Activated CD8-positive, alpha-beta memory T cell treated with anti-CD3 and anti-CD28 coated beads, Interleukin-2, amount 50 U/mL, for 24 hours (primary cell): ENCODE measurements at regions not wholly inside any gene's neighbourhood (a gene's known extent, or its start where the extent isn't known, plus 50 kb on each side); places are given as distances from the start of the nearest gene placed in this dataset.

Source experiments
- DNase-seq: peaks from one replicate; pipeline ENCODE4 v3.0.0-alpha.2; 2020; ENCODE audit errors: extremely low read depth

DNA sequence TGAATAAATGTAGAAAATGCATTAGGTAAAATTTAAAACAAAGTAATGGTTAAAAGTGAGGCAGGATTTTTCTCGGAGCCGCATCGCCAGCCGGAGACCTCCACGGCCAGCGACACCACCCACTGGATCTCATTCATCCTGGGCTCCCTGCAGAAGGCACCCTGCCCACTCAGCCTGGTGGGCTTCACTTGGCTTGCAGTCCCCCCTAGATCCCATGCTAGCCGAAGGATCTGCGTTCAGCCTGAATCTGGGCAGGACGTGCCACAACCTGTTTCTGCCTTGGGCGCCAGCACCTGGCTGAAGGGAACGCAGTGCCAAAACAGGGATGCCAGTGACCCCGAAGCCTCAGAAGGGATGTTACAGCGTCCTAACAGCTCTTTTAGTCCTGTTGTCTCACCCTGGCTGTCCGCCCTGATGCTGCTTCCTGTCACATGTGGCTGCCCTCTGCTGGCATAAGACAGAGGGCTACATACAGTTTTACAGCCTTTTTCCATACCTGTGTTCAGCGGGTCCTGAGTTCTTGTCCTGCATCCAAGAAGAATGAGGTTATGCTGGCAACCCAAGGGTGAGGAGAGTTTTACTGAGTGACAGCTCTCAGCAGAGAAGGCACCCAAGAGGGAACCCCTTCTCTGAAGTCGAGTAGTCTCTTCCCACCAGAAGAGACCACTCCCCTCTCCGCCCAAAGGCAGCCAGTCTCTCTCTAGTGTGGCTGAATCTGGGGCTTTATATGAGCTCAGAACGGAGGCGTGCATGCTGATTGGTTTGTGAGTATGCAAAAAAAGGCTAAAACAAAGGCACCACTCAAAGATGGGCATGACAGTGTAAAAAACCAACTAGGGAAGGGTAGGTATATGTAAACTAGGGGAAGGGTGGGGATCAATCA is 173.1 kb upstream of the GYPC start:
- DNase-seq: no peak

DNA sequence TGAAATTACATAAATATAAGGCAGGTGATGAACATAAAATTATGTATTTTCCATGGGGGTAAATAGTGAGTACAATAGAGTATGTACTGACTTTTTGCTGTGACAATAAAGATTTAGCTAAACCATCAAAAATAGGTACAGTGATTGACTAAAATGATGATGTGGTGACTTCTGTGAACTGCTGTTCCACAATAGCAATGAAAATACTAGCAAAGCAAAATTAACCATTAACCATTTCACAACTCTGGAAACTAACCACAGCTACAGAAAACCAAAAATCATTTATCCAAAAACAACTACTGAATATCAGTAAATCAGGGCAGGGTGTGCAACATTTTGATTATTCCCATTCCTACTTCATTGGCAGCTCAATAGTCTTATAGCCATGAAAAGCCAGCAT is 161.4 kb upstream of the GYPC start:
- DNase-seq: no peak

DNA sequence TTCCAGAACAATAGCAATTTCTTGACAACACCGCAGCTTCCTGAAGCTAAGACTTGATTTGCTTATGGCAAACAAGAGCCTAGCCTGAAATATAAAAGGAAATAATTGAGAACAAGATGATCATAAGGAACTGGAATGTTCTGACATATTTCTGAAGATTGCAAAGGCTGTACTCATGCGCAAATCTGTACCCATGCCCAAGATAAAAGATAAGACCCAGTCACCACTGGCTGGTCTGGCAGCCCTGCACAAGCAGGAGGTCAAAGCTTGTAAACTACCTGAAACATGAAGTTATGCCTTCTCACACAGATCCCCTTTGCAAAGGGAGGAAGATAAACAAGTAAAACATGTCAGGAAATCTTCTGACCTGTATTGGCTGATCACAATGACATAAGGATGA is 160.8 kb upstream of the GYPC start:
- no peak for DNase-seq

DNA sequence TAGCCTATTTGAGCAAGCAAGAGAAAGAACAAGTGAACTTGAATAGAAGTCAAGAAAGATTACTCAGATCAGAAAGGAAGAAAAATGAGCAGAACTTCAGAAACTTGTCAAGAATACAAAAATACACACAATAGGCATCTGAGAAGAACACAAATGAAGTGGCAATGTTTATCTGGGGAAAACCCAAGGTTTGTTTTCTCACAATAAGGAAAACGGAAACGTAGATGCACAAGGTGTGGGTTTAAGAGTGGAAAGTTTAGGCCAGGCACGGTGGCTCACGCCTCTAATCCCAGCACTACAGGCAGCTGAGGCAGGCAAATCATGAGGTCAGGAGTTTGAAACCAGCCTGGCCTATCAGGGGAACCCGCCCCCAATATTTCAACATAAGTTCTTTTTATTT is 159.5 kb upstream of the GYPC start:
- DNase-seq: no peak

DNA sequence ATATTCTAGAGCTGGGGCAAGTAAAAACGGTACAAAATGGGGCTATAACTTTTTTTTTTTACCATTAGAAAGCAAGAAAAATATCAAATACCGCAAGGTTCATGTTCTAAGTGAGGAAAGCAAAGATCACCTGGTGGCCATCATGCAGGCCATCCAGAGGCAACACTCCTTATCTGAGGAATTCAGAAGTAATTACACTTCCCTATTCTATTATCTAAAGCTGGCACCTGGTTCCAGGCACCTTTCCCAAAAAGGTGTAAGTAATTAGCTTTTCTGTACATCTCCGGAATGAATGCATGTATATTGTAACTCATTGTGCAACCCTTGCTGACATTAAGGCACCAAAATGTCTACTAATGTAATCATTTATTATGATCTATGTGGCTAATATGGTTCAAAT is 152.5 kb upstream of the GYPC start:
- no peak for DNase-seq

DNA sequence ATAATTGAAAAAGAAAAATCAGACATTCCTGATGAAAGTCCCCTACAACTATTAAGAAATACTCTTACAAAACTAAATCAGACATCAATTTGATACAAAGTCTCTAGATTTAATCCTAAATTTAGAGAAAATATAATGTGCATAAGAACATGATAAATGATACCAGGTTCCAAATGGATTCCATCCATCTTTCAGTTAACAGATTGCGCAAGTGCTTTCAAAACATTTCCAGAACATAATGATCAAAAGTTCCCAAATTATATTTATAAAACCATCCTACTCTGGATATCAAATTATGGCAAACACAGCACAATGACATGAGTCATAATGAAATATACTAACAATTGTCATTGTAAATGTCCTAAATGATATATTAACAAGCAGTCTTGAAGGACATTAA is 151.0 kb upstream of the GYPC start:
- no peak for DNase-seq

DNA sequence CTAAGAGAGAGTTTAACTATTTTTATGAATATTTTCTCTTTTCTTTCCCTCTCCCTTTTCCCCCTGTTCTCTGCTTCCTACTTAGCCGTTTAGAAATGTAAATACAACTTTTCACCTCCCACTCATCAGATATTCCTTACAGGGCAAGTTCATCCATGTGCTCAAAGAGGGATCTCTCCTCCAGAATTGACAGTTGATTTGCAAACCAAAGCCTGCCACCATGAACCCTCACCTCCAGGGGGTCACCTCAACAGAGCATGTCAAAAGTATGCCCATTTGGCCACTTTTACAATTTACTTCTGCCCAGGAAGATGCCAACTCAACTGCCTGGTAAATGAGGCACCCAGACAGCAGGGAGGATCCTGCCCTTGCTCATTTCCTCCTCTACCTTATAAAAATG is 149.2 kb upstream of the GYPC start:
- no peak for DNase-seq

DNA sequence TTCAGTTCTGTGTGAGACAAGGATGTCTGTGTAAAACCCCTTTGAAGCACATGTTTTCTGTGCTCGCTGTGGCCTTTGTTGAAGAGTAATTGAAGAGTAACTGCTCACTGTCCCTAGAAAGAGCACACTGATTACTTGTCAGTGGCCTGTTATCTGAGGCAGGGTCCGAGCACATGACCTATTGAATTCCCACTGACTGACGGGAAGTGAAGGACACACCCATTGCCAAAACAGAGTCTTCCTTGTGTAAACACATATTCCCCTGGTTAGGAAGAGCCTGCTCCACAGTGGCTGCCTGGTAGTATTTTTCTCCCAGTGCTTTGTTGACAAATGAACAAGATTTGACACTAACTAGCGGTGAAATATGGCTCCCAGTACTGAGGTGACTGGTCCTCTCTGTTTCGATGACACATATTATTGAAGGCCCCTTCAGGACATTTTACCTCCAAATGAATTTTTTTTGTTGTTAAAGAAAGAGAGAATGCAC is 148.5 kb upstream of the GYPC start:
- DNase-seq: no peak

DNA sequence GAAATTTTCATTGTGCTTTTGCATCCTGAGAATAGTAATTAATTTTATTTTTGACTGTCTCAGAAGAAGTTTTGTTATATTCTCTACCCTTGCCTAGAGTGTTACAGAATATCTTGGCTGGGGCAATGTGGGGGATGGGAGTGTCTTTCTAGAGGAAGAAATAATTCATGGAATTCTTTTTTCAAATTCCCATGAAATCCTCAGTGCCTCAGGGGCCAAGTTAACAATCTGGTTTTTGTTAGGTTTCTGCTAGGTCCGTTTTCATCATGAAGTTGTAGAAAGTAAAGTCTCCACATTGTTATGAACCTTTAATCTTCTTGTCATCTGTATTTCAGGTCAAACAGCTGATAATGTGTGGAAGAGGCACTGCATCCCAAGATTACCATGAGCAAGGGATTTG is 145.6 kb upstream of the GYPC start:
- DNase-seq: no peak

DNA sequence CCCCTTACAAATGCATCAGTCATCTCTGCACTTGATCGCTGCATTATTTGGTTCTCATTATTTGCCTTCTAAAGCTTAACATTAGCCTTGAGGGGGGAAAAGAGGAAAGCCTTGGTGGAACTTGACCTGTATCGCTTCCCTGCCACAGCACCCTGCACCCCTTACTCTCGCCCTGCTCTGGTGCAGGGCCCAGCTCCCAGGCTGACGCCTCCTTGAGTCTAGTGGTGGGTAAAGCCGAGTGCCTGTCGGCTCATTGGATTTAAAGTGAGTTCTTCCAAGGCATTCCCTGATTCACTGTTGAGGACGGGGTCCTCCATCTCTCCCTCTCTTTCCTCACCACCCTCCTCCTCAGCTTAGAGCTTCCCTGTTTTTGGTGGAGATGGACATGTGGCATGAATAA is 145.0 kb upstream of the GYPC start:
- DNase-seq: no peak

DNA sequence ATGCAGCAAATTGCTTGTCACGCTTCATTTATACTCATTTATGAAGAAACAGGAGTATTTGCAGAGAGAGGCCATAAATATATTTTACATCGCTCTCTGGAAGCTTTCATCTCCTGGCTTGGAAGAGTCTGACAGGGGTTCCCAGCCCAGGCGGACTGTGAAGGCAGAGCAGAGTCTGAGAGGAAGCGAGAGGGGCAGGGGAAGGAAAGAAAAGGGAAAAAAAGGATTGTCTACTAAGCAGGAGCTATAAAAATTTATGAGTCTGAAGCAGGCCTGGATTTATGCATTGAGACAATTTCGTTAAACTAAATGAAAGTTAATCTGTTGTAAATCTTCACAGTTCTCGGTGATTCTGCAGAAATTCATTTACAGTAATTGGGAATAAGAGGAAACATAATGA is 143.9 kb upstream of the GYPC start:
- no peak for DNase-seq

DNA sequence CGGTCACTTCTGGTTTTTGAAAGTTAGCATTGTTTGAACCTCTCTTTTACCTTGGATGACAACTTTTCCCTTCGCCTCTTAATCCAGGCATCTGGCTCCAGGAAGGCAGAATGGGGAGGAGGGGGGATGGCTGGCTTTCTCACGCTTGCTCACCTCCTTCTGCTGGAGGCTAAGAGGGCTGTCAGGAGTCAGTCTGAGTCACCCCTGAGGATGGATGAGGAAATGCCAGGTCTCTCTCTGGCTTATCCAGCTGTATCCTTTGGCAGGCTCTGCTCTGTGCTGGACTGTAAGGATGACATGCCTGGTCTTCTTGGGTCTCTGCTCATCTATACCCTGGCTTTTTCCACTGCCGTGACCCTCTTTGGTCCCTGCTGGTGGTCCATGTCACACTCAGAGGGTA is 142.9 kb upstream of the GYPC start:
- DNase-seq: no peak

DNA sequence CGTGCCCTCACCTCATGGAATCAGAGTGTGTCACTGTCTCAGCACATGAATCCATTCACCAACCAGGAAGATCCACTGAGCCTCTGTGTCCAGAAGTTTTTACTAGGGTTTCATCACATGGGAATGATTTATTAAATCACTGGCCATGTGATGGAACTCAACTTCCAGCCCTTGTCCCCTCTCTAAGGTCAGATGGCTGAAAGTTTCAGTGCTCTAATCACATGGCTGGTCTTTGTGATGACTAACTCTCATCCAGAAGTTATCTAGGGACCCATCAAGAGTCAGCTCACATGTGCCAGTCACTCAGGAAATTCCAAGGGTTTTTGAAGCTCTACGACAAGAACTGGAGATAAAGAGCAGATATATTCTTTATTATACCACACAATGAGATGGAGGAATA is 140.5 kb upstream of the GYPC start:
- no peak for DNase-seq

DNA sequence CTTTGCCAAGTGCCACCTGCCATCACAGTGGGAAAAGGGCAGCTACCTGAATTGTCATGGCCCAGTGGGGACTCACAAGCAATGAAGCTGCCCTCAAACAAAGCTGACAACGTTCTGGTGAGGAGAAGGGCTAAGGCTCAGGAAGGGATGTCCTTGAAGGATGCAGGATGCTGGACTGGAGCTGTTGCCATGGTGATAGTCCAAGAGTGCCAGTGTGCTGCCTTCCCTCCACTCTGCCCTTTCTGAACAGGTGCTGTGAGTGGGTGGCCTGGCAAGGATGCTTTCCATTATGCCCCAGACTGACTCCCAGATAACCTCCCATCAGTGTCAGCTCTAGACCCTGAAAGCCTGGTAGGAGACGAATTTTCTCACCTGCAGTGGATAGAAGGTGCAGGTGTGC is 137.8 kb upstream of the GYPC start:
- no peak for DNase-seq

DNA sequence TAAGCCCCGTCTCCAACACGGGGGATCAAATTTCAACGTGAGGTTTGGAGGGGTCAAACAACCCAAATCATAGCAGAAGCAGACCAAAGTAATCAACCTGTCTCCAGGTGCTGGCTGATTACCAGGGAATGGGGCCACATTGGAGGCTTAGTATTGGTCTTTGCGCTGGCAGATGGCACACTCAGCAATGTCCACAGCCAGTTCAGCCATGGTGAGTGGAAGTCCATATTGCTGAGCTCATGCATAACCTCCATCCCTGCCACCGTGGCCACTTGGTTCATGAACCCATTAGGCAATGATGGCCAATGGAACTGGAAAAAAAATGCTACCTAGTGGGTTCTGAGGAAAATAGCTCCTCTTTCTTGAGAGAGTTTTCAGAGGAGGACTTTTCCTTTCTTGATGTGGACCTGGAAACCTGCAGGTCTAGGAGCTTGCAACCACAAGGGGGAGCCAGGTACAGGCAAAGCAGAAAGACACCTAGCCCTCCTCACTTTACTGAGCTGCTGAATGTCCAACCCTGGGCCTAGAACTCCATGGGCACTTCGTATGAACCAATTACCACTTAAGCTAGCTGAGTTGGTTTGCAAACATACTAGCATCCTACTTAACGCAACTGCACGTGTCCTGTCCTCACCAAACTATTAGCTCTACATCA is 128.0 kb upstream of the GYPC start:
- peak; percentile 48 for DNase-seq

DNA sequence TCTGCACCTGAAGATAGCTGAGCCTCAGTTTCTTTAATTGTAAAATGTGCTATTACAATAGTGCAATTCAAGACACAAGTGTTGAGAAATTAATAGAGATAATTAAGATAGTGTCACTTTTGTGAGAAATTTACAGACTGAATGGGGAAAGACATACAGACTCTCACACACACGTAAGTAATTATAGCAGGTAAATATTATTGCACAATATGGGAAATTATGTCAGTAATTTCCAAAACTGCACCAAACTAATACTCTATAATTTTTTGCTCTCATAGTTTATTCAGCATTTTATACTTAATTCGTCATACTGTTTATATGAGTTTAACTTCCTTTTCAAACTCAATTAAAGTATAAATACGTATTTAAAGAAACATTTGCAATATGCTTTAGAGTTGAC is 124.9 kb upstream of the GYPC start:
- no peak for DNase-seq

DNA sequence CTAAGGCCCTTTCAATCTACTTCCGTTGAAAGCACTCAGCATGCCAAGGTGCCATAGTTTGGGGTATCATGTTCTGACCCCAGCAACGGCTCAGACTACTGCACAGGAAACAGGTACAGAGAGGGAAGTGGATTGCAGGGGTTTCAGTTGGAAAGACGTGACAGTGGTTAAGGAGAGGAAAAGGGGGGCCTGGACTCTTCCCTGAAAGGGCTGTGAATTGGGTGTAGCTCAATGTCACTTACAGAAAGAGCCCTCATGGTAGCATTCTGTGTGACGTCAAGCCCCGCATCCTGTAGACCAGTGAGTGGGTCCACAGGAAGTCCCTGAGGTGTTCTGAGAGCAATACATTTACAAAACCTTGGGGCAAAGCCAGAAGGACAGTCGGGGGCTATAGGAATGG is 121.5 kb upstream of the GYPC start:
- DNase-seq: no peak

DNA sequence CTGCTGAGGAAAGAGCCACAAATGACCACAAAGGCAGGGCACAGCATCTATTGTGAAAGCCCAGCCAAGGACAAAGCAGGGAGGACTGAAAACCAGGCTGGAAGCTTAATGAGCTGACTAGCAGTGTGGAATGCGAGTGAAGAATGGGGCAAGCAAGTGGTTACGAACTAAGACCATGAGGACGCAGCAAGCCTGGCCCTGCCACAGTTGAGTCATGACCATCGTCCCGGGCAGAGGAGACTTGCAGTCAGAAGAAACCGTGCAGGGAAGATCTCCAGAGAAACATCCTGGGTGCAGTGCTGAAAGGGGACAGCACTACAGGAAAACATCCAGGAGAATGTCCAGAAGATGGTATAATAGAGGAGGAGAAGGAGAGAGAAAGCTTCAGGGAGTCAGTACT is 120.5 kb upstream of the GYPC start:
- no peak for DNase-seq

DNA sequence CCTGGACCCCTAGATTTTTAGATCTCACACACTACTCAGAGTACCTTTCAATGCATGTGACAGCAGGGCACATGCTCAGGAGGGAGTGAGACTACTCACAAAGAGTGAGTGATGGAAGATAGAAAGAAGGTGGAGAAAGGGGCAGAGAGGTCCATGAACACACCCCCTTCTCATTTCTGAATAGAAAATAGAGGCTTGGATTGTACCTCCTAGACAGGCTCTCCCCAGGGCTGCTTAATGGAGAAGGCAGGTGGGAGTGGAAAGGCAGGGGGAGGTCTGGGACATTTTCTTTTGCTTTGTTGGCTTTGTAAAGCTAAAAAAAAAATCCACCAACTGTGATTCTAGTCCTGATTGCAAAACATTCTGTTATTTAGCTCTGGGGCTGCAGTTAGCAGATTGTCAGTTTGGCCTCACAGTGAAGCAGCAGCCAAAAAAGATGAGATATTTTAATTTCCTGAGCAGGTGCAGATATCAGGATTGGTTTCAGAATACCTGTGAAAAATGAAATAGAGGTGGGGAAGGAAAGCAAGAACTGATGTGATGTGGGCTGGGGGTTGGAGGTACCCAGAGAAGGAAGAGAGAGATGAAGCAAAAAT is 119.3 kb upstream of the GYPC start:
- DNase-seq: no peak

DNA sequence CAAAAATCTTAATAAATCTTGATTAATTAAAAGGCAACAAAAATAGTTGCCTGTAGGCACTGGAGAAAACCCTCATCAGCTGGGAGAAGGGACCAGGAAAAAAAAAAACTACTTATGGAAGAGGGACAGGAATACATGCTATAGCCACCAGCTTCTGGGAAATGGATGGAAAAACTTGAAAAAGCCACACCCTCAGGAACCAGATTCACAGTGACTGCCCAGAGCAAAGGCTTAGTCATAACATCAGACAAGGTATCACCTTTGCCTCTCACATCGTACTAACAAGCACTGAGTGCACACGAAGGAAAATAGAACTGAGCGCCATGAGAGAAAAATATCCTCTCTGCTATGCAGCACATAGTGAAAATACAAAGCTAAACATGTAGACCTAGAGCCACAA is 116.9 kb upstream of the GYPC start:
- DNase-seq: no peak

DNA sequence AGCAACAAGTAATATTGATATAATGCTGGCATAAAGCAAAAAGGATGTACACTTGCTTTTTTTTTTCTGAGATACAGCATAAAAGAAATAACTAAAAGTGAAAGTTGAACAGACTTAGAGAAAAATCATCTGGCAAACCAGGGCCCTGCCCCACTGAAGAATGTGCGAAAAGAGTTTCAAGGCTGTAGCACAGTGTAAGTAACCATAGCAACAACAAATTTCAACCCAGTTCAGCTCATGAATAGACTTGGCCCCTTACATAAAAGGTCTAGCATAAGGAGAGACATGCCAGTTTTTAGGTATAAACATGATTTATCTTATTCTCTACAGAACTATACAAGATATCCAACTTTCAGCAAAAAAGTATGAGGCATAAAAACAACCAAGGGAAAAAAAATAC is 113.7 kb upstream of the GYPC start:
- DNase-seq: no peak

DNA sequence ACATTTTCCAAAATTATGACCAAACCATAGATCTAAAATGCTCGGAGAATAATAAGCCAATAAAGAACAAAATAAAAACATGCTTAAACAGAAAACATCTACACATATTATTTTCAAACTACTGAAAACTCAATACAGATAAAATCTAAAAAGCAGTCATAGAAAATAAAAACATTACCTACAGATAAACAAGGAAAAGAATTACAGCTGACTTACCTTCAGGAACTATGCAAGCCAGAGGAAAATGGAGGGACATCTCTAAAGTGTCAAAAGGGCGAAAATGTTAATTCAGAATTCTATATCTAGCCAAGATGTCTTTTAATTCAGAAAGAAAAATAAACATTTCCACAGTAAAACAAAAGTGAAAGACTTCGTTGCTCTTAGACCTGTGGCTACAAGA is 112.9 kb upstream of the GYPC start:
- no peak for DNase-seq

DNA sequence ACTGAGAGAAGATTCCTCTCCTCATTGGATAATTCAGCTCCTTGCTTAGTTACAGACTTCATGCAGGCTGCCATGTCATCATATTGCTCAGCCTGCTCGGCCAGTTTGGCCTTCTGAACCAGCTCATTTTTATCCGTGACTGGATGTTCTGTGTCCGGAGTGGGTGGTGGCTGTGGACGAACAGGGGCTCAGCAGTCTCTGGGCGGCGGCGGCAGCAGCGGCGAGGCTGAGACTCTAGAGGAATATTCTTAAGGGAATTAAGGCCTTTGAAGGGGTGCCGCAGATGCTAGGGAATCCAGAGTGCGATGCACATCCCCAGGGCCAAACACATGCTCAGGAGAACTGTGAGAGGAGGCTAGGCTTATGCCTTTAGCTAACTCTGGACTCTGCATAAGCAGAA is 97.9 kb upstream of the GYPC start:
- DNase-seq: no peak
